ENCODE measurements at regions not wholly inside any gene's neighbourhood (a gene's known extent, or its start where the extent isn't known, plus 50 kb on each side); places are given as distances from the start of the nearest gene placed in this dataset.
"Not testable (repeated sequence)": the region's sequence is repeated elsewhere in the genome, so short reads cannot be mapped to it uniquely, and the experiment has no call there.

GRCh38 chr6:144923491-144923787 is 638.3 kb downstream of the UTRN start:
- TF ChIP-seq EZH2phosphoT487 (IDR thresholded peaks at IDR 0.05; ENCODE audit: unreplicated experiment); EZH2 (IDR thresholded peaks at IDR 0.05; ENCODE audit: low read depth, unreplicated experiment); POLR2AphosphoS5 (IDR thresholded peaks at IDR 0.05; ENCODE audit: low read depth); JUNB (IDR thresholded peaks at IDR 0.05; ENCODE audit: unreplicated experiment); STAT1 (IDR thresholded peaks at IDR 0.05; ENCODE audit: unreplicated experiment); CREB1 (CRISPR knock-in tag; IDR thresholded peaks at IDR 0.05; ENCODE audit: low read depth); ZNF114 (CRISPR knock-in tag; IDR thresholded peaks at IDR 0.05); NANOG (IDR thresholded peaks at IDR 0.05; ENCODE audit: borderline replicate concordance); ZNF331 (CRISPR knock-in tag; IDR thresholded peaks at IDR 0.05; ENCODE audit: low read depth): not testable (repeated sequence)
- TF ChIP-seq, protein P1, sequence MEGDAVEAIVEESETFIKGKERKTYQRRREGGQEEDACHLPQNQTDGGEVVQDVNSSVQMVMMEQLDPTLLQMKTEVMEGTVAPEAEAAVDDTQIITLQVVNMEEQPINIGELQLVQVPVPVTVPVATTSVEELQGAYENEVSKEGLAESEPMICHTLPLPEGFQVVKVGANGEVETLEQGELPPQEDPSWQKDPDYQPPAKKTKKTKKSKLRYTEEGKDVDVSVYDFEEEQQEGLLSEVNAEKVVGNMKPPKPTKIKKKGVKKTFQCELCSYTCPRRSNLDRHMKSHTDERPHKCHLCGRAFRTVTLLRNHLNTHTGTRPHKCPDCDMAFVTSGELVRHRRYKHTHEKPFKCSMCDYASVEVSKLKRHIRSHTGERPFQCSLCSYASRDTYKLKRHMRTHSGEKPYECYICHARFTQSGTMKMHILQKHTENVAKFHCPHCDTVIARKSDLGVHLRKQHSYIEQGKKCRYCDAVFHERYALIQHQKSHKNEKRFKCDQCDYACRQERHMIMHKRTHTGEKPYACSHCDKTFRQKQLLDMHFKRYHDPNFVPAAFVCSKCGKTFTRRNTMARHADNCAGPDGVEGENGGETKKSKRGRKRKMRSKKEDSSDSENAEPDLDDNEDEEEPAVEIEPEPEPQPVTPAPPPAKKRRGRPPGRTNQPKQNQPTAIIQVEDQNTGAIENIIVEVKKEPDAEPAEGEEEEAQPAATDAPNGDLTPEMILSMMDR (conservative IDR thresholded peaks at IDR 0.05; ENCODE audit: low read depth in 2 of 2): not testable (repeated sequence)
- TF ChIP-seq, protein P2, sequence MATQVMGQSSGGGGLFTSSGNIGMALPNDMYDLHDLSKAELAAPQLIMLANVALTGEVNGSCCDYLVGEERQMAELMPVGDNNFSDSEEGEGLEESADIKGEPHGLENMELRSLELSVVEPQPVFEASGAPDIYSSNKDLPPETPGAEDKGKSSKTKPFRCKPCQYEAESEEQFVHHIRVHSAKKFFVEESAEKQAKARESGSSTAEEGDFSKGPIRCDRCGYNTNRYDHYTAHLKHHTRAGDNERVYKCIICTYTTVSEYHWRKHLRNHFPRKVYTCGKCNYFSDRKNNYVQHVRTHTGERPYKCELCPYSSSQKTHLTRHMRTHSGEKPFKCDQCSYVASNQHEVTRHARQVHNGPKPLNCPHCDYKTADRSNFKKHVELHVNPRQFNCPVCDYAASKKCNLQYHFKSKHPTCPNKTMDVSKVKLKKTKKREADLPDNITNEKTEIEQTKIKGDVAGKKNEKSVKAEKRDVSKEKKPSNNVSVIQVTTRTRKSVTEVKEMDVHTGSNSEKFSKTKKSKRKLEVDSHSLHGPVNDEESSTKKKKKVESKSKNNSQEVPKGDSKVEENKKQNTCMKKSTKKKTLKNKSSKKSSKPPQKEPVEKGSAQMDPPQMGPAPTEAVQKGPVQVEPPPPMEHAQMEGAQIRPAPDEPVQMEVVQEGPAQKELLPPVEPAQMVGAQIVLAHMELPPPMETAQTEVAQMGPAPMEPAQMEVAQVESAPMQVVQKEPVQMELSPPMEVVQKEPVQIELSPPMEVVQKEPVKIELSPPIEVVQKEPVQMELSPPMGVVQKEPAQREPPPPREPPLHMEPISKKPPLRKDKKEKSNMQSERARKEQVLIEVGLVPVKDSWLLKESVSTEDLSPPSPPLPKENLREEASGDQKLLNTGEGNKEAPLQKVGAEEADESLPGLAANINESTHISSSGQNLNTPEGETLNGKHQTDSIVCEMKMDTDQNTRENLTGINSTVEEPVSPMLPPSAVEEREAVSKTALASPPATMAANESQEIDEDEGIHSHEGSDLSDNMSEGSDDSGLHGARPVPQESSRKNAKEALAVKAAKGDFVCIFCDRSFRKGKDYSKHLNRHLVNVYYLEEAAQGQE (IDR thresholded peaks at IDR 0.05; ENCODE audit: unreplicated experiment): not testable (repeated sequence)
- TF ChIP-seq, protein P3, sequence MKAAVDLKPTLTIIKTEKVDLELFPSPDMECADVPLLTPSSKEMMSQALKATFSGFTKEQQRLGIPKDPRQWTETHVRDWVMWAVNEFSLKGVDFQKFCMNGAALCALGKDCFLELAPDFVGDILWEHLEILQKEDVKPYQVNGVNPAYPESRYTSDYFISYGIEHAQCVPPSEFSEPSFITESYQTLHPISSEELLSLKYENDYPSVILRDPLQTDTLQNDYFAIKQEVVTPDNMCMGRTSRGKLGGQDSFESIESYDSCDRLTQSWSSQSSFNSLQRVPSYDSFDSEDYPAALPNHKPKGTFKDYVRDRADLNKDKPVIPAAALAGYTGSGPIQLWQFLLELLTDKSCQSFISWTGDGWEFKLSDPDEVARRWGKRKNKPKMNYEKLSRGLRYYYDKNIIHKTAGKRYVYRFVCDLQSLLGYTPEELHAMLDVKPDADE (IDR thresholded peaks at IDR 0.05): not testable (repeated sequence)

All from GM23338 (cell line).